ENCODE measurements at regions not wholly inside any gene's neighbourhood (a gene's known extent, or its start where the extent isn't known, plus 50 kb on each side); places are given as distances from the start of the nearest gene placed in this dataset.

- TF ChIP-seq IRF2 (CRISPR knock-in tag; IDR thresholded peaks at IDR 0.05) (no peak), ELF2 (CRISPR knock-in tag; IDR thresholded peaks at IDR 0.05) (no peak), CCAR2 (IDR thresholded peaks at IDR 0.05; ENCODE audit: low read depth, low read length) (no peak), PHB (CRISPR knock-in tag; IDR thresholded peaks at IDR 0.05) (no peak), POLR2B (IDR thresholded peaks at IDR 0.05; ENCODE audit: low read depth, partially characterized antibody) (no peak), HMG20B (CRISPR knock-in tag; IDR thresholded peaks at IDR 0.05) (no peak), RBM39 (optimal IDR thresholded peaks at IDR 0.05; ENCODE audit: low read depth, low read length) (no peak), SMARCE1 (IDR thresholded peaks at IDR 0.05) (no peak), ZBTB12 (CRISPR knock-in tag; IDR thresholded peaks at IDR 0.05) (no peak), RUNX1 (IDR thresholded peaks at IDR 0.05; ENCODE audit: low read depth) (no peak), TEAD1 (CRISPR knock-in tag; IDR thresholded peaks at IDR 0.05) (no peak), ZNF592 (IDR thresholded peaks at IDR 0.05) (peak; percentile 60; the same call in 1 of the 2 replicates), FOXK1 (CRISPR knock-in tag; IDR thresholded peaks at IDR 0.05; ENCODE audit: borderline replicate concordance) (no peak), ZZZ3 (IDR thresholded peaks at IDR 0.05) (no peak), ZNF253 (CRISPR knock-in tag; conservative IDR thresholded peaks at IDR 0.05) (no peak), RBBP5 (IDR thresholded peaks at IDR 0.05; ENCODE audit: borderline replicate concordance, insufficient read depth, low read length, poor library complexity, severe bottlenecking) (no peak), ELK1 (CRISPR knock-in tag; IDR thresholded peaks at IDR 0.05) (no peak), EP400 (IDR thresholded peaks at IDR 0.05) (peak; percentile 75), ARID1B (IDR thresholded peaks at IDR 0.05) (no peak; the same call in 1 of the 2 replicates), NFRKB (IDR thresholded peaks at IDR 0.05; ENCODE audit: low read depth) (no peak), SAP30 (IDR thresholded peaks at IDR 0.05; ENCODE audit: borderline replicate concordance, insufficient read depth, low read depth, low read length, poor library complexity, severe bottlenecking) (no peak), MCM3 (IDR thresholded peaks at IDR 0.05) (no peak), TRIM28 (IDR thresholded peaks at IDR 0.05) (no peak), RBM17 (IDR thresholded peaks at IDR 0.05; ENCODE audit: borderline replicate concordance, low read depth, low read length) (no peak), MED1 (CRISPR knock-in tag; IDR thresholded peaks at IDR 0.05; ENCODE audit: borderline replicate concordance) (no peak)
Observed at GRCh38 chr1:116277840-116278540, 95.1 kb upstream of the ATP1A1 start (continued).

All from K562 (cell line).